ENCODE measurements at regions not wholly inside any gene's neighbourhood (a gene's known extent, or its start where the extent isn't known, plus 50 kb on each side); places are given as distances from the start of the nearest gene placed in this dataset.
A peak's percentile ranks its signal among the peaks of the same experiment; 100 is the strongest.
"Not testable (repeated sequence)": the region's sequence is repeated elsewhere in the genome, so short reads cannot be mapped to it uniquely, and the experiment has no call there.

- Histone ChIP-seq H3K27ac (replicated peaks; ENCODE audit: low read length) (no peak overlapping the region), H3K27me3 (ENCODE audit: control insufficient read depth in 3 of 3, insufficient read depth in 3 of 3, low read depth in 1 of 3, low read length in 3 of 3) (no peaks in the 10 kb centered on the region), H4K8ac (ENCODE audit: low read depth, low read length) (no peak overlapping the region), H3K23ac (ENCODE audit: low read depth, low read length, poor library complexity) (no peak overlapping the region), H3K9me3 (replicated peaks in 1 of 2; ENCODE audit: control insufficient read depth in 2 of 2, insufficient read depth in 1 of 2, low read depth in 1 of 2, low read length in 2 of 2) (no peaks in the 10 kb centered on the region), H2AFZ (ENCODE audit: low read length) (no peak overlapping the region), H3K9ac (ENCODE audit: low read depth, low read length, poor library complexity) (no peak overlapping the region), H3K4me2 (ENCODE audit: insufficient read depth, low read length, poor library complexity, severe bottlenecking) (no peak overlapping the region), H3K4ac (ENCODE audit: low read length) (no peak overlapping the region), H2BK120ac (ENCODE audit: low read depth, low read length) (no peak overlapping the region), H2AK5ac (ENCODE audit: low read depth, low read length) (no peak overlapping the region), H3K79me1 (ENCODE audit: low read depth, low read length) (no peaks in the 10 kb centered on the region), H3K14ac (ENCODE audit: low read length) (no peak overlapping the region), H3K18ac (ENCODE audit: low read length) (no peak overlapping the region), H2BK15ac (ENCODE audit: low read length) (no peak overlapping the region), H3K4me3 (ENCODE audit: low read length in 2 of 2) (no peak overlapping the region), H2BK5ac (ENCODE audit: low read length) (no peak overlapping the region), H4K91ac (ENCODE audit: low read depth, low read length, poor library complexity) (no peak overlapping the region), H3K4me1 (ENCODE audit: control insufficient read depth in 2 of 2, insufficient read depth in 1 of 2, low read depth in 1 of 2, low read length in 2 of 2) (peaks cover 2 to 9% of the 10 kb centered on the region in 2 donors), H2BK12ac (ENCODE audit: low read length) (no peak overlapping the region), H3K36me3 (replicated peaks in 1 of 2; ENCODE audit: control insufficient read depth in 2 of 2, insufficient read depth in 2 of 2, low read length in 2 of 2) (no peaks in the 10 kb centered on the region)
- no peak for DNase-seq (ENCODE audit: low spot score)
- WGBS, 2 donors (ENCODE audit: extremely low coverage in 2 of 2, insufficient read length in 2 of 2, insufficient replicate concordance in 1 of 2) = no CpG with 5 or more reads among the region's 2 CpGs
These were observed 69.6 kb downstream of the SERTM2 start for GRCh38 chrX:111581086-111581485.

GRCh38 chrX:111585337-111585736, 73.9 kb downstream of the SERTM2 start:
- no peak overlapping the region for H2AFZ ChIP-seq (ENCODE audit: low read length)
- peak; percentile 12 for DNase-seq (ENCODE audit: low spot score)
- peak overlapping the region; percentile 55 for H3K27ac ChIP-seq (replicated peaks; ENCODE audit: low read length)
- no peak overlapping the region for H2BK12ac ChIP-seq (ENCODE audit: low read length)
- WGBS, 2 donors (ENCODE audit: extremely low coverage in 2 of 2, insufficient read length in 2 of 2, insufficient replicate concordance in 1 of 2) = no CpG with 5 or more reads among the region's 2 CpGs
- no peaks in the 10 kb centered on the region for H3K27me3 ChIP-seq (ENCODE audit: control insufficient read depth in 3 of 3, insufficient read depth in 3 of 3, low read depth in 1 of 3, low read length in 3 of 3)
- no peak overlapping the region for H4K91ac ChIP-seq (ENCODE audit: low read depth, low read length, poor library complexity)
- H4K8ac ChIP-seq (ENCODE audit: low read depth, low read length) = no peak overlapping the region
- peak overlapping the region; percentile 11 for H3K4me2 ChIP-seq (ENCODE audit: insufficient read depth, low read length, poor library complexity, severe bottlenecking)
- H3K9ac ChIP-seq (ENCODE audit: low read depth, low read length, poor library complexity) = no peak overlapping the region
- H2AK5ac ChIP-seq (ENCODE audit: low read depth, low read length) = no peak overlapping the region
- no peak overlapping the region for H3K4ac ChIP-seq (ENCODE audit: low read length)
- no peak overlapping the region for H3K18ac ChIP-seq (ENCODE audit: low read length)
- H2BK120ac ChIP-seq (ENCODE audit: low read depth, low read length) = no peak overlapping the region
- H3K14ac ChIP-seq (ENCODE audit: low read length) = no peak overlapping the region
- H3K79me1 ChIP-seq (ENCODE audit: low read depth, low read length) = no peaks in the 10 kb centered on the region
- H3K9me3 ChIP-seq (replicated peaks in 1 of 2; ENCODE audit: control insufficient read depth in 2 of 2, insufficient read depth in 1 of 2, low read depth in 1 of 2, low read length in 2 of 2) = no peaks in the 10 kb centered on the region
- no peaks in the 10 kb centered on the region for H3K36me3 ChIP-seq (replicated peaks in 1 of 2; ENCODE audit: control insufficient read depth in 2 of 2, insufficient read depth in 2 of 2, low read length in 2 of 2)
- no peak overlapping the region for H3K23ac ChIP-seq (ENCODE audit: low read depth, low read length, poor library complexity)
- no peak overlapping the region for H3K4me3 ChIP-seq (ENCODE audit: low read length in 2 of 2)
- H2BK15ac ChIP-seq (ENCODE audit: low read length) = no peak overlapping the region
- H2BK5ac ChIP-seq (ENCODE audit: low read length) = no peak overlapping the region
- peaks cover 2 to 9% of the 10 kb centered on the region in 2 donors for H3K4me1 ChIP-seq (ENCODE audit: control insufficient read depth in 2 of 2, insufficient read depth in 1 of 2, low read depth in 1 of 2, low read length in 2 of 2)

- not testable (repeated sequence) for H2BK120ac ChIP-seq (ENCODE audit: low read depth, low read length); H3K18ac ChIP-seq (ENCODE audit: low read length); DNase-seq (ENCODE audit: low spot score); H3K36me3 ChIP-seq (replicated peaks in 1 of 2; ENCODE audit: control insufficient read depth in 2 of 2, insufficient read depth in 2 of 2, low read length in 2 of 2); H4K91ac ChIP-seq (ENCODE audit: low read depth, low read length, poor library complexity); H2BK15ac ChIP-seq (ENCODE audit: low read length); H3K27ac ChIP-seq (replicated peaks; ENCODE audit: low read length); H3K14ac ChIP-seq (ENCODE audit: low read length); H3K4me3 ChIP-seq (ENCODE audit: low read length in 2 of 2); H3K4ac ChIP-seq (ENCODE audit: low read length); H2BK12ac ChIP-seq (ENCODE audit: low read length); H3K27me3 ChIP-seq (ENCODE audit: control insufficient read depth in 3 of 3, insufficient read depth in 3 of 3, low read depth in 1 of 3, low read length in 3 of 3); H3K4me2 ChIP-seq (ENCODE audit: insufficient read depth, low read length, poor library complexity, severe bottlenecking); H3K9ac ChIP-seq (ENCODE audit: low read depth, low read length, poor library complexity); H3K4me1 ChIP-seq (ENCODE audit: control insufficient read depth in 2 of 2, insufficient read depth in 1 of 2, low read depth in 1 of 2, low read length in 2 of 2); H3K23ac ChIP-seq (ENCODE audit: low read depth, low read length, poor library complexity); H3K9me3 ChIP-seq (replicated peaks in 1 of 2; ENCODE audit: control insufficient read depth in 2 of 2, insufficient read depth in 1 of 2, low read depth in 1 of 2, low read length in 2 of 2); H2BK5ac ChIP-seq (ENCODE audit: low read length); H4K8ac ChIP-seq (ENCODE audit: low read depth, low read length); H2AK5ac ChIP-seq (ENCODE audit: low read depth, low read length); H3K79me1 ChIP-seq (ENCODE audit: low read depth, low read length)
- H2AFZ ChIP-seq (ENCODE audit: low read length) = peak overlapping the region; percentile 45
- no CpG with 5 or more reads among the region's 28 CpGs for WGBS, 2 donors (ENCODE audit: extremely low coverage in 2 of 2, insufficient read length in 2 of 2, insufficient replicate concordance in 1 of 2)
These were observed 83.0 kb downstream of the SERTM2 start for GRCh38 chrX:111594348-111594877.

- Histone ChIP-seq H2BK120ac (ENCODE audit: low read depth, low read length) (no peak overlapping the region), H2BK15ac (ENCODE audit: low read length) (no peak overlapping the region), H2BK12ac (ENCODE audit: low read length) (no peak overlapping the region), H4K8ac (ENCODE audit: low read depth, low read length) (no peak overlapping the region), H4K91ac (ENCODE audit: low read depth, low read length, poor library complexity) (no peak overlapping the region), H3K36me3 (replicated peaks in 1 of 2; ENCODE audit: control insufficient read depth in 2 of 2, insufficient read depth in 2 of 2, low read length in 2 of 2) (no peaks in the 10 kb centered on the region), H3K4me1 (ENCODE audit: control insufficient read depth in 2 of 2, insufficient read depth in 1 of 2, low read depth in 1 of 2, low read length in 2 of 2) (no peaks in the 10 kb centered on the region), H3K27me3 (ENCODE audit: control insufficient read depth in 3 of 3, insufficient read depth in 3 of 3, low read depth in 1 of 3, low read length in 3 of 3) (no peaks in the 10 kb centered on the region), H3K14ac (ENCODE audit: low read length) (no peak overlapping the region), H3K4me3 (ENCODE audit: low read length in 2 of 2) (no peak overlapping the region), H3K9ac (ENCODE audit: low read depth, low read length, poor library complexity) (no peak overlapping the region), H3K4me2 (ENCODE audit: insufficient read depth, low read length, poor library complexity, severe bottlenecking) (no peak overlapping the region), H3K23ac (ENCODE audit: low read depth, low read length, poor library complexity) (no peak overlapping the region), H2AFZ (ENCODE audit: low read length) (no peak overlapping the region), H2BK5ac (ENCODE audit: low read length) (no peak overlapping the region), H3K18ac (ENCODE audit: low read length) (no peak overlapping the region), H2AK5ac (ENCODE audit: low read depth, low read length) (no peak overlapping the region), H3K9me3 (replicated peaks in 1 of 2; ENCODE audit: control insufficient read depth in 2 of 2, insufficient read depth in 1 of 2, low read depth in 1 of 2, low read length in 2 of 2) (no peaks in the 10 kb centered on the region), H3K27ac (replicated peaks; ENCODE audit: low read length) (no peak overlapping the region), H3K4ac (ENCODE audit: low read length) (no peak overlapping the region), H3K79me1 (ENCODE audit: low read depth, low read length) (no peaks in the 10 kb centered on the region)
- WGBS, 2 donors (ENCODE audit: extremely low coverage in 2 of 2, insufficient read length in 2 of 2, insufficient replicate concordance in 1 of 2) = no CpG with 5 or more reads among the region's 2 CpGs
- DNase-seq (ENCODE audit: low spot score) = no peak
These were observed 83.0 kb upstream of the ALG13 start for GRCh38 chrX:111597967-111598366.

Data from neuronal stem cell (in vitro differentiated cells).